Ovary (tissue), 3 donors: ENCODE measurements at regions not wholly inside any gene's neighbourhood (a gene's known extent, or its start where the extent isn't known, plus 50 kb on each side); places are given as distances from the start of the nearest gene placed in this dataset.

Source experiments
- EP300 ChIP-seq: sonication (generic); formaldehyde crosslinking; IDR thresholded peaks from one replicate; pipeline ENCODE4 v1.6.1; 2017; ENCODE audit warnings: antibody characterized with exemption
- POLR2A ChIP-seq: fragments of 450-650 bp; IDR thresholded peaks from one replicate; pipeline ENCODE4 v1.6.1; 2017; ENCODE audit warnings: antibody characterized with exemption, mild to moderate bottlenecking, moderate library complexity
- TF ChIP-seq, protein P1 (sequence below), 3 donors: fragments of 450-650 bp in 2 of 3; fragments of 200-600 bp in 1 of 3; IDR thresholded peaks; one replicate each; pipeline versions ENCODE4 v1.5.1 to v1.8.0; 2016 to 2022; ENCODE audit warnings: antibody characterized with exemption in 3 of 3, mild to moderate bottlenecking in 1 of 3
- donor health status: DM: no; HTN: no; CAD: no.

DNA sequence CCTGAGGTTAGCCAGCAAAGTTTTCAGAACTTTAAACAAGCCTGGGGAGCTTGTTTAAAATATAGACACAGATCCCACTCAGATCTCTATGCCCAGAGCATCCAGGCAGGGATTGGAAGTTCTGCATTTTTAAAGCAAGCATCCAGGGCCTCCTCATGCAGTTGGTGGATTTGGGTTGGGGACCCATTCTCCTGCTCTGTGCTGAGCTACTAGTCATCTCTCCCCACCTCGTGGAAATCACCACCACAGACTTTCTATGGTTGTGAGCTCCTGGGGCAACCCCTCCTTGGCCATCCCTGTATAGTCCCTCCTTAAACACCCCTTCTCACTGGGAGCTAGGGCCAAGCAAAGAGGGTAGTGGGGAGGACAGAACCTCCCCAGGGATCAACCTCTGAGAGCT, 73.5 kb upstream of the CASZ1 start:
- TF ChIP-seq, protein P1, sequence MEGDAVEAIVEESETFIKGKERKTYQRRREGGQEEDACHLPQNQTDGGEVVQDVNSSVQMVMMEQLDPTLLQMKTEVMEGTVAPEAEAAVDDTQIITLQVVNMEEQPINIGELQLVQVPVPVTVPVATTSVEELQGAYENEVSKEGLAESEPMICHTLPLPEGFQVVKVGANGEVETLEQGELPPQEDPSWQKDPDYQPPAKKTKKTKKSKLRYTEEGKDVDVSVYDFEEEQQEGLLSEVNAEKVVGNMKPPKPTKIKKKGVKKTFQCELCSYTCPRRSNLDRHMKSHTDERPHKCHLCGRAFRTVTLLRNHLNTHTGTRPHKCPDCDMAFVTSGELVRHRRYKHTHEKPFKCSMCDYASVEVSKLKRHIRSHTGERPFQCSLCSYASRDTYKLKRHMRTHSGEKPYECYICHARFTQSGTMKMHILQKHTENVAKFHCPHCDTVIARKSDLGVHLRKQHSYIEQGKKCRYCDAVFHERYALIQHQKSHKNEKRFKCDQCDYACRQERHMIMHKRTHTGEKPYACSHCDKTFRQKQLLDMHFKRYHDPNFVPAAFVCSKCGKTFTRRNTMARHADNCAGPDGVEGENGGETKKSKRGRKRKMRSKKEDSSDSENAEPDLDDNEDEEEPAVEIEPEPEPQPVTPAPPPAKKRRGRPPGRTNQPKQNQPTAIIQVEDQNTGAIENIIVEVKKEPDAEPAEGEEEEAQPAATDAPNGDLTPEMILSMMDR (IDR thresholded peaks at IDR 0.05) = no peak
- TF ChIP-seq POLR2A (no peak), EP300 (no peak)
